ENCODE measurements at regions not wholly inside any gene's neighbourhood (a gene's known extent, or its start where the extent isn't known, plus 50 kb on each side); places are given as distances from the start of the nearest gene placed in this dataset.

DNA sequence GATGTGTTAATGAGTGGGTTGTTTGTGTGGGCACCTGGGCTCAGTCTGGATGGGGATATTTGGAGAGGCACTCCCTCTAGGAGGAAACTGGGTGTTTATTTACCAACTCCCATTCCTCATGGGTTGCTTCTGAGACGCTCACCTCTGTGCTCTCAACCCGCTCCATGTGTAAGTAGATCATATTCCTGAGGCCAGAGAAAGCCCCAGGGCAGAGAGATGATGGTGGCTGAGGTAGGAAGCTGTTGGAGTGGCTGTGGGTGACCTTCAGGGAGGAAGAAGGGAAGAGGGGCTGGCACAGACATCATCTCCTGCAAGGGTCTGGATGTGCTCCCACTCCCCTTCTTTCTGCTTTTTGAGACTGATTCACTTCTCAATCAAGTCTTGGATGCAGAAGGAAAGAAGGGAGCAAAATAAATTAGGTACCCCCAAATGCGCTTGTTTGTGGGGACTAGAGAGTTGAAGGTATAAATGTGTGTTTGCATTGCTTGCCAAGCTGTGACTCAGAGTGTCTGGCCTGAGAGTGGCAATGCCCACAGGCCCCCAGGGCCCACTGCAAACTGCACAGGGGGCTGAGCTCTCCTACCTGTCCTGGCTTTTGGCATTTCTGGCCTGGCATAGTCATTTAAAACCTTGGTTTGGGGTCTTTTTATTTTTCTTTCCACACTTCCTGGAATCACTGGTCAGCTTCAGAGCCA is 57.2 kb upstream of the TNP1 start:
- no peak overlapping the region for H3K27ac ChIP-seq (ENCODE audit: low read depth in 1 of 2, low read length in 2 of 2)
- no peaks in the 10 kb centered on the region for H3K36me3 Mint-ChIP-seq
- H4K20me1 ChIP-seq (ENCODE audit: insufficient read depth, low read length) = no peaks in the 10 kb centered on the region
- H3K27me3 ChIP-seq (ENCODE audit: control insufficient read depth in 2 of 2, insufficient read depth in 2 of 2, low read length in 2 of 2) = no peaks in the 10 kb centered on the region
- TF ChIP-seq, protein P1, sequence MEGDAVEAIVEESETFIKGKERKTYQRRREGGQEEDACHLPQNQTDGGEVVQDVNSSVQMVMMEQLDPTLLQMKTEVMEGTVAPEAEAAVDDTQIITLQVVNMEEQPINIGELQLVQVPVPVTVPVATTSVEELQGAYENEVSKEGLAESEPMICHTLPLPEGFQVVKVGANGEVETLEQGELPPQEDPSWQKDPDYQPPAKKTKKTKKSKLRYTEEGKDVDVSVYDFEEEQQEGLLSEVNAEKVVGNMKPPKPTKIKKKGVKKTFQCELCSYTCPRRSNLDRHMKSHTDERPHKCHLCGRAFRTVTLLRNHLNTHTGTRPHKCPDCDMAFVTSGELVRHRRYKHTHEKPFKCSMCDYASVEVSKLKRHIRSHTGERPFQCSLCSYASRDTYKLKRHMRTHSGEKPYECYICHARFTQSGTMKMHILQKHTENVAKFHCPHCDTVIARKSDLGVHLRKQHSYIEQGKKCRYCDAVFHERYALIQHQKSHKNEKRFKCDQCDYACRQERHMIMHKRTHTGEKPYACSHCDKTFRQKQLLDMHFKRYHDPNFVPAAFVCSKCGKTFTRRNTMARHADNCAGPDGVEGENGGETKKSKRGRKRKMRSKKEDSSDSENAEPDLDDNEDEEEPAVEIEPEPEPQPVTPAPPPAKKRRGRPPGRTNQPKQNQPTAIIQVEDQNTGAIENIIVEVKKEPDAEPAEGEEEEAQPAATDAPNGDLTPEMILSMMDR (IDR thresholded peaks at IDR 0.05) = no peak
- no peaks in the 10 kb centered on the region for H3K9me3 ChIP-seq (replicated peaks in 1 of 2; ENCODE audit: control insufficient read depth in 1 of 2, insufficient read depth in 1 of 2, low read length in 2 of 2)
- no peaks in the 10 kb centered on the region for H3K79me2 ChIP-seq (ENCODE audit: insufficient read depth, low read length)
- peaks cover 1 to 3% (median 3%) of the 10 kb centered on the region in 3 donors for H3K27me3 Mint-ChIP-seq (ENCODE audit: low read depth in 3 of 3)
- H3K4me3 ChIP-seq (replicated peaks in 1 of 3; ENCODE audit: low read depth in 2 of 3, low read length in 3 of 3) = no peak overlapping the region
- no peak overlapping the region for H3K4me2 ChIP-seq (replicated peaks; ENCODE audit: extremely low read depth, low read length, poor library complexity, severe bottlenecking)
- DNase-seq = no peak
- H3K4me3 Mint-ChIP-seq = no peak overlapping the region
- H2AFZ ChIP-seq (ENCODE audit: insufficient read depth, low read depth, low read length, poor library complexity, severe bottlenecking) = no peak overlapping the region
- peaks cover 0 to 7% (median 0%) of the 10 kb centered on the region in 7 donors for H3K9me3 Mint-ChIP-seq
- intact Hi-C loops (cut with micrococcal nuclease) = no loop called here
- no peak overlapping the region for H3K9ac ChIP-seq (ENCODE audit: insufficient read depth, low read length, poor library complexity, severe bottlenecking)
- H3K36me3 ChIP-seq (replicated peaks in 1 of 2; ENCODE audit: control insufficient read depth in 1 of 2, insufficient read depth in 2 of 2, low read length in 2 of 2) = no peaks in the 10 kb centered on the region
- WGBS (ENCODE audit: insufficient coverage) = 100% methylated on average over 1 of the region's 3 CpGs
- peak overlapping the region in 1 of 7 donors; percentile 32 for H3K27ac Mint-ChIP-seq
- no peaks in the 10 kb centered on the region for H3K4me1 ChIP-seq (ENCODE audit: control insufficient read depth in 1 of 2, insufficient read depth in 2 of 2, low read length in 2 of 2)
- H3K4me1 Mint-ChIP-seq = no peaks in the 10 kb centered on the region

DNA sequence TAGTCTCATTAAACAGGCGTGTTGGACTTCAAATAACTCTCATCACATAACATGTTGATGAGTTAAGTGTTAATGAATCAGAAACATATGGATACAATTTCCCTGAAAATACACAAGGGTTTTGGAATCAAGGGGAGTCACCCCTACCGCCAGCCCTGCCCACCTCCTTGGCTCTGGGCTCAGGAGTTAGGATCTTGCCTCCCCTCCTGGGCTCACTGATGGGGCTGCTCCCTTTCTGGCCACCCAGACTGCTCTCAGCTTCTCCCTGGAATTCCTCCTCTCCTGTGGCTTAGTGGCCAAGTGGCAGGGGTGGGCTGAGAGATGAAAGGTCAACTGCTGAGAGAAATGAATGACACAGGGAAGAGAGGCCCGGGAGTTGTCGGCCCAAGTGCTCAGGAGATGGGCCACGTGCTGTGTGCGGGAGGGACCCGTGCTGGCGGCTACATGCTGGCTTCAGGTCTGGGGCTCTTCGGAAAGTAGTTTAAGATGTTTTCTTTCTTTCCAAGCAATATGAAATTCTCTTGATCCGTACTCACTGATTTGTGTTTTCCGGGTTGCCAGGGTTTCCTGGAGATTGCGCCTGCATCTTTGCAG is 55.8 kb upstream of the TNP1 start:
- H3K79me2 ChIP-seq (ENCODE audit: insufficient read depth, low read length) = no peaks in the 10 kb centered on the region
- H3K4me1 ChIP-seq (ENCODE audit: control insufficient read depth in 1 of 2, insufficient read depth in 2 of 2, low read length in 2 of 2) = no peaks in the 10 kb centered on the region
- no peaks in the 10 kb centered on the region for H3K27me3 ChIP-seq (ENCODE audit: control insufficient read depth in 2 of 2, insufficient read depth in 2 of 2, low read length in 2 of 2)
- peaks cover 1 to 3% (median 3%) of the 10 kb centered on the region in 3 donors for H3K27me3 Mint-ChIP-seq (ENCODE audit: low read depth in 3 of 3)
- H3K4me2 ChIP-seq (replicated peaks; ENCODE audit: extremely low read depth, low read length, poor library complexity, severe bottlenecking) = no peak overlapping the region
- no peaks in the 10 kb centered on the region for H4K20me1 ChIP-seq (ENCODE audit: insufficient read depth, low read length)
- H3K4me3 ChIP-seq (replicated peaks in 1 of 3; ENCODE audit: low read depth in 2 of 3, low read length in 3 of 3) = no peak overlapping the region
- no peak overlapping the region for H3K27ac ChIP-seq (ENCODE audit: low read depth in 1 of 2, low read length in 2 of 2)
- H3K4me1 Mint-ChIP-seq = no peaks in the 10 kb centered on the region
- TF ChIP-seq, protein P1 (IDR thresholded peaks at IDR 0.05) = no peak
- no peak overlapping the region for H3K9ac ChIP-seq (ENCODE audit: insufficient read depth, low read length, poor library complexity, severe bottlenecking)
- 92% methylated on average over 9 of the region's 12 CpGs for WGBS (ENCODE audit: insufficient coverage)
- peaks cover 0 to 7% (median 0%) of the 10 kb centered on the region in 7 donors for H3K9me3 Mint-ChIP-seq
- no peaks in the 10 kb centered on the region for H3K36me3 Mint-ChIP-seq
- H3K36me3 ChIP-seq (replicated peaks in 1 of 2; ENCODE audit: control insufficient read depth in 1 of 2, insufficient read depth in 2 of 2, low read length in 2 of 2) = no peaks in the 10 kb centered on the region
- H3K9me3 ChIP-seq (replicated peaks in 1 of 2; ENCODE audit: control insufficient read depth in 1 of 2, insufficient read depth in 1 of 2, low read length in 2 of 2) = no peaks in the 10 kb centered on the region
- intact Hi-C loops (cut with micrococcal nuclease) = no loop called here
- no peak overlapping the region for H2AFZ ChIP-seq (ENCODE audit: insufficient read depth, low read depth, low read length, poor library complexity, severe bottlenecking)
- no peak overlapping the region for H3K27ac Mint-ChIP-seq
- H3K4me3 Mint-ChIP-seq = no peak overlapping the region
- no peak for DNase-seq

Measured in CD14-positive monocyte (primary cell).